ENCODE measurements at regions not wholly inside any gene's neighbourhood (a gene's known extent, or its start where the extent isn't known, plus 50 kb on each side); places are given as distances from the start of the nearest gene placed in this dataset.

DNA sequence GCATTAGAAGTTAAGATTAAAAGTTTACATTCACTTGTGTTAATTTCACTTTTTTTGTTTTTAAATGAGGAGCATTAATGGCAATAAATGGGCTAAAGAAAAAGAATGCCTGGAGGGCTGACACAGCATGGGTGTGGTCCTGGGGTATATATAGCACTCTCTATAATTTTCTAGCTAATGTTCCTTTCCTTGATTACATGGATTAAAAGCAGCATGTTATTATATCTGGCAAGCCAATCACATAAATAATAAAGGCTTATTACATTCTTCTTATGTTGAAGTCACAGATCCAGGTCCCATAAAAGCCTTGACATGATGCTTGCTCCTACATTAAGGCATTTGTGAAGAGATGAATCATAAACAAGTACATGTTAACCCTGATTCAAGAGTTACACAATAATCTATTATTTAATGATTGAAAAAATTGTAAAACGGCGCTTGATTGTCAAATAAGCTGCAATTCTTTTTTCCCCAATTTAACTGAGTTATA, 91.4 kb downstream of the LYPLAL1 start:
- TF ChIP-seq POLR2A (IDR thresholded peaks at IDR 0.05), result no peak
- TF ChIP-seq, protein P1, sequence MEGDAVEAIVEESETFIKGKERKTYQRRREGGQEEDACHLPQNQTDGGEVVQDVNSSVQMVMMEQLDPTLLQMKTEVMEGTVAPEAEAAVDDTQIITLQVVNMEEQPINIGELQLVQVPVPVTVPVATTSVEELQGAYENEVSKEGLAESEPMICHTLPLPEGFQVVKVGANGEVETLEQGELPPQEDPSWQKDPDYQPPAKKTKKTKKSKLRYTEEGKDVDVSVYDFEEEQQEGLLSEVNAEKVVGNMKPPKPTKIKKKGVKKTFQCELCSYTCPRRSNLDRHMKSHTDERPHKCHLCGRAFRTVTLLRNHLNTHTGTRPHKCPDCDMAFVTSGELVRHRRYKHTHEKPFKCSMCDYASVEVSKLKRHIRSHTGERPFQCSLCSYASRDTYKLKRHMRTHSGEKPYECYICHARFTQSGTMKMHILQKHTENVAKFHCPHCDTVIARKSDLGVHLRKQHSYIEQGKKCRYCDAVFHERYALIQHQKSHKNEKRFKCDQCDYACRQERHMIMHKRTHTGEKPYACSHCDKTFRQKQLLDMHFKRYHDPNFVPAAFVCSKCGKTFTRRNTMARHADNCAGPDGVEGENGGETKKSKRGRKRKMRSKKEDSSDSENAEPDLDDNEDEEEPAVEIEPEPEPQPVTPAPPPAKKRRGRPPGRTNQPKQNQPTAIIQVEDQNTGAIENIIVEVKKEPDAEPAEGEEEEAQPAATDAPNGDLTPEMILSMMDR (IDR thresholded peaks at IDR 0.05 in 4 of 5, conservative IDR thresholded peaks at IDR 0.05 in 1 of 5), result no peak
